ENCODE measurements at regions not wholly inside any gene's neighbourhood (a gene's known extent, or its start where the extent isn't known, plus 50 kb on each side); places are given as distances from the start of the nearest gene placed in this dataset.

DNA sequence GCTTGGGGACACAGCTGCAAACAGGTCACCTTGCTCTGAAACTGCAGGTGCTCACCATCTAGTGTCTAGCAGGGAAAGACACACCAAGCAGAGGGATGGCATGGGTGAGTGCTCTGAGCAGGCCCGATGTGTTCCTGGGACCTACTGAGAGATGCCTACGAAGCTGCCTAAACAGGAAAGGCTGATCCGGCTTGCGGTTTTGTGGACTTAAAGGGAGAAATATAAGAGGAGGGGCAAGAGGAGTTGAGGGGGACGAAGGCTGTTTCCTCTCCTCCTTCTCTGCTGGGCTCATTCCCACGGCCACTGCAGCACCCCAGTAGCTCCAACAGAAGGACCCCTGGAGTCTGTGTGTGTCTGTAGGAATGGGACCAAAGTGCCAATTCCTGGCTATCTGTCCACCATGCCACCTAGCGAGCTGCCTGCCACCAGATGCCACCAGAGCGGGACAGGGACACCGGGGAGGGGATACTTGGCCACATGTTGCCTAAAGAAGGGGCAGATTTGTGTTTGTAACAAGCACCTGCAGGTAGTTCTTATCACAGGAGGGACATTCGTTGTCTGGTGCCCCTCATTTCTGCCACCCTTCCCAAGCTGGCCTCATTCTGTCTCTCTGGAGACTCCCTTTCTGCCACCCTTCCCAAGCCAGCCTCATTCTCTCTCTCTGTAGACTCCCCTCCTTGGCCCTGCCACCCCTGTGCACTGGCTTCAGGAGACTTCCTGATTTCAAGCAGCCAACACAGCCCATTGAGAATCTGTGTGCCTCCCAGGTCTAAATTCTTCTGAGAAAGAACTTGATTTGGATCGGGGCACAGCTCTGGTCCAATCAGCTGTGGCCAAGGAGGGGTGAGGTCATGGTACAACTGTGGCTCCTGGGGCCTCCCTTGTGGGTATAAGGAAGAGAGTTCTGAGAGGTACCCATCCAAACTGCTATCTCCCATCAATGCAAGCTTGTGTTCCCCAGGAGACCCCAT, 221.8 kb downstream of the ANKRD60 start:
- H4K20me1 ChIP-seq (ENCODE audit: insufficient read depth, low read length) = no peaks in the 10 kb centered on the region
- H3K9ac ChIP-seq (ENCODE audit: low read depth, low read length) = no peak overlapping the region
- ChIA-PET POLR2A (ENCODE audit: unreplicated experiment) (no interaction called here), CTCF (no interaction called here)
- no peak overlapping the region for H2AFZ ChIP-seq (replicated peaks; ENCODE audit: low read length, poor library complexity)
- no peak overlapping the region for H2BK20ac ChIP-seq (ENCODE audit: low read depth, low read length)
- H2BK120ac ChIP-seq (ENCODE audit: low read depth, low read length) = no peak overlapping the region
- dilution Hi-C loops (cut with HindIII; ENCODE audit: low sequenced_read_pairs, unreplicated experiment) = no loop called here
- no peak overlapping the region for H2BK5ac ChIP-seq (ENCODE audit: low read depth, low read length, poor library complexity, severe bottlenecking)
- no peak overlapping the region for H2BK15ac ChIP-seq (ENCODE audit: low read depth, low read length)
- H3K36me3 ChIP-seq (ENCODE audit: control insufficient read depth, insufficient read depth, low read length) = no peaks in the 10 kb centered on the region
- no peaks in the 10 kb centered on the region for H3K4me1 ChIP-seq (ENCODE audit: control insufficient read depth, insufficient read depth, low read length)
- intact Hi-C loops (cut with micrococcal nuclease) = no loop called here
- H3K9me1 ChIP-seq (ENCODE audit: insufficient read depth, low read length) = no peaks in the 10 kb centered on the region
- ATAC-seq (ENCODE audit: low read depth) = no peak
- H3K56ac ChIP-seq (ENCODE audit: extremely low read depth, insufficient read depth, low read length) = no peak overlapping the region
- no peak overlapping the region for H3K23ac ChIP-seq (ENCODE audit: low read depth, low read length)
- 17% methylated on average over 1 of the region's 11 CpGs; no CpG with 5 or more reads in 1 of the 2 experiments for WGBS, 2 experiments (ENCODE audit: extremely low coverage in 2 of 2, insufficient read length in 1 of 2)
- H2AK9ac ChIP-seq (replicated peaks; ENCODE audit: low read depth, low read length, poor library complexity) = no peak overlapping the region
- peaks cover under 1% of the 10 kb centered on the region; the same call in 1 of the 2 replicates for H3K27me3 ChIP-seq (ENCODE audit: control insufficient read depth, insufficient read depth, low read length)
- no peak for DNase-seq
- H3K27ac ChIP-seq (ENCODE audit: insufficient read depth, low read length) = no peak overlapping the region
- H4K91ac ChIP-seq (ENCODE audit: insufficient read depth, low read depth, low read length) = no peak overlapping the region
- in situ Hi-C loops (cut with MboI; ENCODE audit: low sequenced_read_pairs) = no loop called here
- no peaks in the 10 kb centered on the region for H3K9me3 ChIP-seq (ENCODE audit: control insufficient read depth, insufficient read depth, low read length)
- no peak overlapping the region for H4K8ac ChIP-seq (ENCODE audit: low read depth in 2 of 2, low read length in 2 of 2)
- no peaks in the 10 kb centered on the region for H3K79me1 ChIP-seq (ENCODE audit: low read depth in 1 of 2, low read length in 2 of 2)
- no peak overlapping the region for H3K4ac ChIP-seq (ENCODE audit: low read depth, low read length)
- H3K4me3 ChIP-seq (ENCODE audit: insufficient read depth, low read depth, low read length) = no peak overlapping the region
- no peak overlapping the region for H2AK5ac ChIP-seq (ENCODE audit: low read depth, low read length)
- no peak overlapping the region for H4K5ac ChIP-seq (ENCODE audit: low read depth, low read length)
- BruUV-seq (replicated peaks) = no TSS peak
- no peak overlapping the region for H3K14ac ChIP-seq (replicated peaks; ENCODE audit: low read depth, low read length)
- no peak overlapping the region for H3K18ac ChIP-seq (ENCODE audit: low read depth, low read length)
- no peak overlapping the region for H3K4me2 ChIP-seq (ENCODE audit: low read depth, low read length)
- no peak for TF ChIP-seq SMC3 (IDR thresholded peaks at IDR 0.05; ENCODE audit: low read depth, low read length)
- no peak for TF ChIP-seq MAFK (IDR thresholded peaks at IDR 0.05; ENCODE audit: low read depth, low read length)
- TF ChIP-seq RAD21 (IDR thresholded peaks at IDR 0.05; ENCODE audit: low read length) = no peak
- no peak for TF ChIP-seq RFX5 (IDR thresholded peaks at IDR 0.05; ENCODE audit: low read depth, low read length)
- TF ChIP-seq CEBPB (IDR thresholded peaks at IDR 0.05; ENCODE audit: low read depth, low read length) = no peak
- TF ChIP-seq CTCF (conservative IDR thresholded peaks at IDR 0.05; ENCODE audit: low read depth, low read length) = no peak
- no peak for TF ChIP-seq ELK1 (IDR thresholded peaks at IDR 0.05; ENCODE audit: borderline replicate concordance, low read depth, low read length)
- TF ChIP-seq POLR2A (IDR thresholded peaks at IDR 0.05; ENCODE audit: low read depth, low read length) = no peak
- no peak for TF ChIP-seq FOS (IDR thresholded peaks at IDR 0.05; ENCODE audit: low read depth, low read length)
- no peak for TF ChIP-seq NFE2L2 (IDR thresholded peaks at IDR 0.05; ENCODE audit: low read depth, low read length)
- TF ChIP-seq BHLHE40 (IDR thresholded peaks at IDR 0.05; ENCODE audit: low read depth, low read length) = no peak
- no peak for TF ChIP-seq MXI1 (IDR thresholded peaks at IDR 0.05; ENCODE audit: borderline replicate concordance, low read depth, low read length)
- no peak for TF ChIP-seq MAZ (IDR thresholded peaks at IDR 0.05; ENCODE audit: borderline replicate concordance, low read depth, low read length)
- TF ChIP-seq CHD1 (IDR thresholded peaks at IDR 0.05; ENCODE audit: low read depth, low read length) = no peak
- no peak for TF ChIP-seq USF2 (IDR thresholded peaks at IDR 0.05; ENCODE audit: low read depth, low read length)

Measured in IMR-90 (cell line).